Psoas muscle (tissue), 7 donors: ENCODE measurements at regions not wholly inside any gene's neighbourhood (a gene's known extent, or its start where the extent isn't known, plus 50 kb on each side); places are given as distances from the start of the nearest gene placed in this dataset.

Experiments
- ATAC-seq, 4 donors: fragments of 200-7000 bp; cut with Tn5 transposase; one replicate each; pipeline ENCODE4 v1.9.1; 2020; ENCODE audit warnings: moderate library complexity in 3 of 4, mild to moderate bottlenecking in 2 of 4
- DNase-seq, 2 donors: peaks; one replicate each; pipeline ENCODE4 v3.0.0-alpha.2; 2020
- H3K27ac ChIP-seq: fragments of 200-600 bp; one replicate; pipeline ENCODE4 v1.8.0; 2022
- H3K27me3 ChIP-seq, 3 donors: fragments of 200-600 bp in 1 of 3; one replicate each; pipeline versions ENCODE4 v1.6.1 to v1.8.0; 2013 to 2022; ENCODE audit warnings: low read length in 2 of 3, mild to moderate bottlenecking in 2 of 3, moderate library complexity in 1 of 3; ENCODE audit not compliant: insufficient read depth in 3 of 3
- H3K36me3 ChIP-seq, 2 donors: fragments of 200-600 bp in 1 of 2; one replicate each; pipeline versions ENCODE4 v1.6.1 to v1.8.0; 2013 to 2022; ENCODE audit warnings: low read depth in 1 of 2, mild to moderate bottlenecking in 1 of 2, moderate library complexity in 1 of 2; ENCODE audit not compliant: insufficient read depth in 1 of 2
- H3K4me1 ChIP-seq: fragments of 200-600 bp; one replicate; pipeline ENCODE4 v1.8.0; 2022
- H3K4me3 ChIP-seq: fragments of 200-600 bp; one replicate; pipeline ENCODE4 v1.8.0; 2022; ENCODE audit warnings: mild to moderate bottlenecking
- H3K9me3 ChIP-seq: fragments of 200-600 bp; one replicate; pipeline ENCODE4 v1.8.0; 2022
- CTCF ChIP-seq: fragments of 200-600 bp; IDR thresholded peaks from one replicate; pipeline ENCODE4 v1.8.0; 2022; ENCODE audit warnings: antibody characterized with exemption
- WGBS, 3 donors: extraction: QIAGEN DNeasy Blood & Tissue Kit; methylation state at CpG; one replicate each; pipeline versions ENCODE4 v1.1.6 to v1.1.7; 2013; 5-methylcytosine and 5-hydroxymethylcytosine counted together
- intact Hi-C, 2 donors: fragments of 100-400 bp; cut with DNase I; formaldehyde crosslinking; loops; one replicate each; pipeline versions ENCODE4 v1.11.0 to v1.14.2; 2022
- donor health status: healthy with polysubstance abuse.
- donor health status: DM: no; HTN: no; CAD: no; lungs with moderate emphysema.
- donor health status: Bipolar disorder and iron deficiency.
- donor health status: healthy.
- donor health status: DM: yes; HTN: yes; CAD: no.
- donor health status: DM: no; HTN: no; CAD: no.
- donor health status: DM: yes; HTN: yes; CAD: no.

- H3K4me3 ChIP-seq: no peak overlapping the region
Measured at GRCh38 chr10:121058082-121058481, 206.9 kb downstream of the WDR11 start.

GRCh38 chr10:121059351-121059750 is 208.2 kb downstream of the WDR11 start:
- ATAC-seq (no peak), DNase-seq (no peak)
- intact Hi-C loops: no loop called here
- no peak overlapping the region for H3K27ac ChIP-seq
- WGBS, 3 donors: 23 to 35% (median 27%) methylated on average over 4 of the region's 4 CpGs
- TF ChIP-seq CTCF: no peak
- H3K4me3 ChIP-seq: no peak overlapping the region
- H3K4me1 ChIP-seq: no peaks in the 10 kb centered on the region
- no peaks in the 10 kb centered on the region for H3K36me3 ChIP-seq
- peaks cover 0 to 1% (median 0%) of the 10 kb centered on the region in 3 donors for H3K27me3 ChIP-seq
- H3K9me3 ChIP-seq: no peaks in the 10 kb centered on the region

More at GRCh38 chr10:121058082-121058481, 206.9 kb downstream of the WDR11 start:
- H3K36me3 ChIP-seq: no peaks in the 10 kb centered on the region
- DNase-seq: no peak
- WGBS, 3 donors: 38 to 54% (median 43%) methylated on average over 6 of the region's 6 CpGs
- intact Hi-C loops: no loop called here
- peaks cover 0 to 1% (median 0%) of the 10 kb centered on the region in 3 donors for H3K27me3 ChIP-seq
- H3K27ac ChIP-seq: no peak overlapping the region
- no peak for ATAC-seq
- H3K4me1 ChIP-seq: no peaks in the 10 kb centered on the region
- TF ChIP-seq CTCF: no peak
- H3K9me3 ChIP-seq: no peaks in the 10 kb centered on the region

- ATAC-seq: no peak
- H3K9me3 ChIP-seq: no peaks in the 10 kb centered on the region
Measured at GRCh38 chr10:121062115-121062514, 211.0 kb downstream of the WDR11 start.

GRCh38 chr10:121063744-121064143 is 212.6 kb downstream of the WDR11 start:
- Histone ChIP-seq H3K27ac (no peak overlapping the region), H3K9me3 (no peaks in the 10 kb centered on the region), H3K27me3 (peaks cover 0 to 1% (median 0%) of the 10 kb centered on the region in 3 donors), H3K36me3 (no peaks in the 10 kb centered on the region), H3K4me1 (no peaks in the 10 kb centered on the region), H3K4me3 (no peak overlapping the region)
- 21 to 28% (median 23%) methylated on average over 8 of the region's 8 CpGs for WGBS, 3 donors
- no peak for TF ChIP-seq CTCF
- ATAC-seq: no peak
- intact Hi-C loops: no loop called here
- DNase-seq: no peak

More at GRCh38 chr10:121062115-121062514, 211.0 kb downstream of the WDR11 start:
- WGBS, 3 donors: 79 to 91% (median 89%) methylated on average over 3 of the region's 3 CpGs
- Histone ChIP-seq H3K4me3 (no peak overlapping the region), H3K27ac (no peak overlapping the region), H3K4me1 (no peaks in the 10 kb centered on the region), H3K27me3 (peaks cover 0 to 1% (median 0%) of the 10 kb centered on the region in 3 donors), H3K36me3 (no peaks in the 10 kb centered on the region)
- intact Hi-C loops: no loop called here
- DNase-seq: no peak
- no peak for TF ChIP-seq CTCF

- H3K27ac ChIP-seq: no peak overlapping the region
- no peaks in the 10 kb centered on the region for H3K4me1 ChIP-seq
- DNase-seq: no peak
- H3K4me3 ChIP-seq: no peak overlapping the region
- H3K9me3 ChIP-seq: no peaks in the 10 kb centered on the region
- no peak for ATAC-seq
- TF ChIP-seq CTCF: no peak
- no peaks in the 10 kb centered on the region for H3K36me3 ChIP-seq
- H3K27me3 ChIP-seq: peaks cover 0 to 1% (median 0%) of the 10 kb centered on the region in 3 donors
- intact Hi-C loops: no loop called here
Measured at GRCh38 chr10:121064491-121064890, 213.3 kb downstream of the WDR11 start.
